ENCODE measurements at regions not wholly inside any gene's neighbourhood (a gene's known extent, or its start where the extent isn't known, plus 50 kb on each side); places are given as distances from the start of the nearest gene placed in this dataset.

GRCh38 chr10:131588704-131589220, 277.2 kb upstream of the TCERG1L start:
- no peak overlapping the region for H3K4me3 ChIP-seq
- TF ChIP-seq CBX2 (IDR thresholded peaks at IDR 0.05; ENCODE audit: borderline replicate concordance, low read depth), result no peak
- TF ChIP-seq HOXB5 (CRISPR knock-in tag; IDR thresholded peaks at IDR 0.05), result no peak
- no peak for TF ChIP-seq PBX3 (IDR thresholded peaks at IDR 0.05)
- no peak for TF ChIP-seq ZFP36 (IDR thresholded peaks at IDR 0.05; ENCODE audit: borderline replicate concordance, partially characterized antibody)
- TF ChIP-seq FOSB (CRISPR knock-in tag; IDR thresholded peaks at IDR 0.05), result no peak
- TF ChIP-seq CBX8 (IDR thresholded peaks at IDR 0.05), result no peak
- TF ChIP-seq TFCP2L1 (CRISPR knock-in tag; IDR thresholded peaks at IDR 0.05), result no peak
- no peak for TF ChIP-seq FOSL2 (IDR thresholded peaks at IDR 0.05)
- TF ChIP-seq FOSL2 (CRISPR knock-in tag; IDR thresholded peaks at IDR 0.05), result no peak
- TF ChIP-seq KDM1A (IDR thresholded peaks at IDR 0.05; ENCODE audit: low read depth), result no peak
- no peak for TF ChIP-seq RNF2 (IDR thresholded peaks at IDR 0.05; ENCODE audit: borderline replicate concordance, low read depth)
- TF ChIP-seq E2F6 (IDR thresholded peaks at IDR 0.05; ENCODE audit: borderline replicate concordance, low read depth), result no peak
- H3K4me2 ChIP-seq, result no peak overlapping the region
- no peaks in the 10 kb centered on the region for H3K4me1 ChIP-seq
- WGBS (ENCODE audit: missing lambda C conversion rate), result 29% methylated on average over 9 of the region's 11 CpGs
- no peak for FAIRE-seq
- POLR2A ChIA-PET, result no interaction called here
- ATAC-seq, result no peak
- no peaks in the 10 kb centered on the region for H3K9me3 ChIP-seq
- DNase-seq (ENCODE audit: low read depth in 1 of 2, low spot score in 1 of 2), result no peak
- CTCF ChIA-PET, result interaction anchor here (0.6 to 1.4 kb wide), 3 partner anchors 17 to 1124 kb away, joined by 3 read pairs; no protein-coding TSS in a partner anchor
- H3K27ac ChIP-seq, result no peak overlapping the region

- CTCF ChIA-PET, result no interaction called here
- ATAC-seq, result no peak
- Histone ChIP-seq H3K4me3 (no peak overlapping the region), H3K4me1 (no peaks in the 10 kb centered on the region), H3K27ac (no peak overlapping the region), H3K4me2 (no peak overlapping the region), H3K9me3 (no peaks in the 10 kb centered on the region)
- no peak for TF ChIP-seq CBX8 (IDR thresholded peaks at IDR 0.05)
- TF ChIP-seq RFX5 (IDR thresholded peaks at IDR 0.05), result no peak
- TF ChIP-seq GATA3 (IDR thresholded peaks at IDR 0.05; ENCODE audit: borderline replicate concordance), result no peak
- no peak for TF ChIP-seq USF2 (IDR thresholded peaks at IDR 0.05)
- TF ChIP-seq RCOR1 (IDR thresholded peaks at IDR 0.05; ENCODE audit: low read depth, low read length), result no peak
- TF ChIP-seq RARB (CRISPR knock-in tag; IDR thresholded peaks at IDR 0.05), result no peak
- TF ChIP-seq TP53 (CRISPR knock-in tag; IDR thresholded peaks at IDR 0.05), result no peak
- no peak for TF ChIP-seq EHMT2 (IDR thresholded peaks at IDR 0.05; ENCODE audit: low read depth)
- no peak for TF ChIP-seq PBX3 (IDR thresholded peaks at IDR 0.05)
- TF ChIP-seq ZSCAN20 (CRISPR knock-in tag; IDR thresholded peaks at IDR 0.05), result no peak
- no peak for TF ChIP-seq RNF2 (IDR thresholded peaks at IDR 0.05; ENCODE audit: borderline replicate concordance, low read depth)
- TF ChIP-seq PHF8 (IDR thresholded peaks at IDR 0.05; ENCODE audit: borderline replicate concordance, low read depth), result no peak
- TF ChIP-seq TFCP2L1 (CRISPR knock-in tag; IDR thresholded peaks at IDR 0.05), result no peak
- no peak for TF ChIP-seq SMC3 (IDR thresholded peaks at IDR 0.05)
- TF ChIP-seq HOXB5 (CRISPR knock-in tag; IDR thresholded peaks at IDR 0.05), result no peak
- no peak for TF ChIP-seq HOXA7 (CRISPR knock-in tag; IDR thresholded peaks at IDR 0.05)
- no peak for TF ChIP-seq CTCF (IDR thresholded peaks at IDR 0.05)
- no peak for TF ChIP-seq RAD21 (conservative IDR thresholded peaks at IDR 0.05 in 1 of 2, IDR thresholded peaks at IDR 0.05 in 1 of 2)
- no peak for TF ChIP-seq NR3C1 (IDR thresholded peaks at IDR 0.05)
- FAIRE-seq, result no peak
- 0% methylated on average over 1 of the region's 1 CpG for WGBS (ENCODE audit: missing lambda C conversion rate)
- DNase-seq (ENCODE audit: low read depth in 1 of 2, low spot score in 1 of 2), result no peak
- POLR2A ChIA-PET, result no interaction called here
These were observed 279.0 kb upstream of the TCERG1L start for GRCh38 chr10:131590567-131590966.
